Suppressor macrophage (primary cell): ENCODE measurements at regions not wholly inside any gene's neighbourhood (a gene's known extent, or its start where the extent isn't known, plus 50 kb on each side); places are given as distances from the start of the nearest gene placed in this dataset.

Experiments used
- DNase-seq, 4 experiments: peaks; one replicate each; pipeline ENCODE4 v3.0.0-alpha.2; 2020 to 2022

DNA sequence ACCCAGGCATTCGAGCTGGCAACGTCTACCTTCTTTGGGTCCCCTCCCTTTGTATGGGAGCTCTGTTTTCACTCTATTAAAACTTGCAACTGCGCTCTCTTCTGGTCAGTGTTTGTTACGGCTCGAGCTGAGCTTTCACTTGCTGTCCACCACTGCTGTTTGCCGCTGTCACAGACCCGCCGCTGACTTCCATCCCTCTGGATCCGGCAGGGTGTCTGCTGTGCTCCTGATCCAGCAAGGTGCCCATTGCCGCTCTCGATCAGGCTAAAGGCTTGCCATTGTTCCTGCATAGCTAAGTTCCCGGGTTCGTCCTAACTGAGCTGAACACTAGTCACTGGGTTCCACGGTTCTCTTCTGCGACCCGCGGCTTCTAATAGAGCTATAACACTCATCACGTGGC lies 183.5 kb upstream of the GALNTL6 start:
- no peak for DNase-seq

DNA sequence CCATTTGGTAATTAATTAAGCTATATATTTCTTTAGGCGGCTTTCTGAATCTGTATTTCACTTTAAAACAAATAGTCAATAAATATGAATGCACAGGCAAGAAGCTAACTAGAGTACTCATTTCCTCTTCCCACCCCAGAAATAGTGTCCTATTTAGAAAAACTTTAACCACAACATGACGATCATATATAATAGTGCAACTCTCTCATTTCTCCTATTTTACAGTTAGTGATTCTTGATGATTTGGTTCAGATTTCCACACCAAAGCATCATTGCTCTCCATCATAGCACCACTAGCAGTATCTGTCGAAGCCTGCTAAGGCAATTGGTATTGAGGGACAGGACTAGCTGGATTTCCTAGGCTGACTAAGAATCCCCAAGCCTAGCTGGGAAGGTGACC lies 184.0 kb upstream of the GALNTL6 start:
- peak in 2 of 4 experiments; percentile 18 to 37 for DNase-seq

DNA sequence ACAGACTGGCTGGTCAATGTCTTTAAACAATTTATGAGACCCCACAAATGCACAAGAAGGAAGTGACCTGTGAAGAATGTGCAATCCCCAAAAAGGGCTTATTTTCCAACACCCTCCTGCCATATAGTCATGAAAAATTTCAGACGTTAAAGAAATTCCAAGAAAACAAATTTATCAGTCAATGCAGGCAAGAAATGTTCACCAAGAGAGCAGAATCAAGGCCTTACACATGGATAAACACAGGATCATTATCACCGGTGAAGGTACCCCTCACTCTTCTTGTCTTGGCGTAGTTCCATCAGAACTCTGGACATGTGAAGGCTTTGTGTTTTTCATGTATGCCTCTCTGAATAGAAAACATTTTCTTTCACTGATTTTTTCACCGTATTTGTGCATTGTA lies 186.7 kb upstream of the GALNTL6 start:
- DNase-seq: no peak

DNA sequence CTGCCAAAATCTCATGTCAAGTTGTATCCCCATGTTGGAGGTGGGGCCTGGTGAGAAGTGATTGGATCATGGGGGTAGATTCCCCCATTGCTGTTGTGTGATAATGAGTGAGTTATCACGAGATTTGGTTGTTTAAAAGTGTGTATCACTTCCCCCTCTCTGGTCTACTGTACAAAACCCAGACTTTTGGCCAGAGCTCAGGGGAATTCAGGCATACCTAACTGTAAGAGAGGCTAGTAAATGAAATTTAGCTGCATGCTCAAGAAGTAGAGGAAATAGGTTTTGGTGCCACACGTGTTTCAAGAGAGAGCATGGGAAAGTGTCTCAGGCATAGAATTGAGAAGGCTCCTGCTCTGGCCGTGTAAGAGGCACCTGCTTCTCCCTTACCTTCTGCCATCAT lies 190.5 kb upstream of the GALNTL6 start:
- no peak for DNase-seq

DNA sequence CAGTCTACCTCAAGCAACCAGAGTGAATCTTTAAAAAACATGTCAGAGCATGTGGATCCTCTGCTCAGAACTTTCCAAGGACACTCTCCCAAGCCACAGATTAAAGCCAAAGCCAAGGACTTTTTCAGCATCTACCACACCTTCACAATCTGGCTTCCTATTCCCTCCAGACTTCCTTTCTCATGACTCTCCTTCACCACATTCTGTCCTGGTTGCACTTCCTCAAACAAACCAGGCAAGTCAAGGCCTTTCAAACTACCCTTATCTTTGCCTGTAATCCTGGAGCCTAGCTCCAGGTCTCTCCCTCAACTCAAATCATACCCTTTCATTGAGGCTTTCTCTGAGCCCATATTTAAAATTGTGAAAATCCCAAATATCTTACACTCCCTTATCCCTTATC lies 191.6 kb upstream of the GALNTL6 start:
- peak in 3 of 4 experiments; percentile 3 to 26 (median 11) for DNase-seq

DNA sequence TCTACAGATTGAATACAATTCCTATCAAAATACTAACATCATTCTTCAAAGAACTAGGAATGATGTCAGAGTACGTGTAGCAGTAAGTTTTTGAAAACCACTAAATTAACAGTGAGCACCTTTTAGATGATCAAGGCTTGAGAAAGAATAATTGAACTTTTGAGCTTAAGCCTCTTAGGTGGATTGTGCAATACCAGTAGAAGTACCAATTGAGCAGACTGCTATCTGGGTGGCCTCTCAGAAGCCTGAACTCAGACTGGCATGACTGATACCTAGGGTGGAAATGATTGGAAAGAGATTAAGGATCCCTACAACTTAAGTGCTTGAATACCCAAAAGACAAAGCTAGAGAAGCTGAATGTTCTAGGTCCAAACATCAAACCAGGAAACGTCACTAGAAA lies 200.3 kb upstream of the GALNTL6 start:
- DNase-seq: no peak

DNA sequence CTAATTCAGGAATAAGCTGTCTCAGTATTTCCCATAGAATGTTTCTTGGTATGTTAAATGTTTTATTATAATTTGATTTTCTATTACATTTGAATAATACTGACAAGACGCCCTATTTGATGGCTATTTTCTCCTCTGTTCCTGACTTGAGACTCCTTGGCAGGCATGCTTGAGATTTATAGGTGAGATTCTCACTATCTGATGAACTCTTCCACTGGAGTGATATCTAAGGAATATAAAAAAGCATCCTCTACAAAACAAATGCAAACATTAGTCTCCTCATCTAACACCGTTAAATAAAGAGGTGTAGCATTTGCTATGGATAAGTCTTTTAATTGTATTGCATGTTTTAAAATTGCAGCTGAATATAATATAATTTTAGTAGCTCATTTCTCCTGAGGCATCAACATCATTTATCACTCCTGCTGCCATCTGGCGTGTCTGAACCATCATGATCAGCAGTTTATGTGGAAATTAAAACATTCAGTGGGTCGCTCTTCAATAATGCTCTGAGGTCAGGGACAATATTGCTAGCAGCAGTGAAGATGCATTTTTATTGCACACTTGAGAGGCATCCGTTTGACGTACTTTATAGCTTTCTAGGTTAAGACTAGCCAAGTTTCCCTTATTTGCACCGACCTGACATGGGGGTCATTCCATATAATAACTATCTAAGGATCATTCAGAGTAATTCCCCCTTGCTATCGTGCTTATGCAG lies 210.4 kb upstream of the GALNTL6 start:
- no peak for DNase-seq

DNA sequence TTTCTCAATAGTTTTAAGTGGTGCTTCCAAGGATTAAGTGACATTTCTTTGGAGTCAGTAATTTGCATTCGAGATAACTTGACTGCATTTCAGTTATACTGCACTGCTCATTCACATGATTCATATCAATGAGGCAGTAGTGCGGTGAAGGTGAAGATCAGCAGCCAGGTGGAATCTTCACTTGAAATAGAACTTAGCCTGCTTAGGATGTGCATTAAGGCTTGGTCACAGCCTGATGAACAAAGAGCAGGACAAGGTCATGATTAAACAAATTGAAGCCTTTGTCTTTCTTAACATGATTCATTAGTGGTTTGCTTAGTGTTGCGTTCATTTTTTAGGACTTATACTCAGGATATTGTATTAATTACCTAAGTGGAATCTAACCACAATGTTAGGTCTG lies 212.1 kb upstream of the GALNTL6 start:
- DNase-seq: no peak

DNA sequence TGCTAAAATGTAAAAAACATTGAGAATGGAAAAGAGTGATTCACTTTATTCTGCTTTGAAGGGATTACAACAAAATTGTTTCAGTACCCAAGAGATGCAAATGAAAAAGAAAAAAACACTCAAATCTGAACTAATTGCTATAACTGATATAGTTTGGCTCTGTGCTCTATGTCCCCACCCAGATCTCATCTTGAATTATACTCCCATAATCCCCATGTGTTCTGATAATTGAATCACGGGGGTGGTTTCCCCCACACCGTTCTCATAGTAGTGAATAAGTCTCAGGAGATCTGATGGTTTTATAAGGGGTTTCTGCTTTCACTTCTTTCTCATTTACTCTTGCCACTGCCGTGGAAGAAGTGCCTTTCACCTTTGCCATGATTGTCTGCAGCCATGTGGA lies 213.6 kb upstream of the GALNTL6 start:
- DNase-seq: no peak

DNA sequence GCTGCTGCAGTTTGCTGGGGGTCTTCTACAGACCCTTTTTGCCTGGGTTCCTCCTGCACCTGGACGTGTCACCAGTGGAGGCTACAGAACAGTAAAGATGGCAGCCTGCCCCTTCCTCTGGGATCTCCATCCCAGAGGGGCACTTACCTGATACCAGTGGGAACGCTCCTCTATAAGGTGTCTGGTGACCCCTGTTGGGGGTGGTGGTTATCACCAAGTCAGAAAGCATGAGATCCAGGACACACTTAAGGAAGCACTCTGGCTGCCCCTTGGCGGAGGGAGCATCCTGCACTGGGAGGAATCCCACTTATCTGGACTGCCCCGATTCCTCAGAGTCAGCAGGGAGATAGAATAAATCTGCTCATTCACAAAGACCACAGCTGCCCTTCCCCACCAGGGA lies 218.9 kb upstream of the GALNTL6 start:
- peak in 1 of 4 experiments; percentile 1 for DNase-seq

DNA sequence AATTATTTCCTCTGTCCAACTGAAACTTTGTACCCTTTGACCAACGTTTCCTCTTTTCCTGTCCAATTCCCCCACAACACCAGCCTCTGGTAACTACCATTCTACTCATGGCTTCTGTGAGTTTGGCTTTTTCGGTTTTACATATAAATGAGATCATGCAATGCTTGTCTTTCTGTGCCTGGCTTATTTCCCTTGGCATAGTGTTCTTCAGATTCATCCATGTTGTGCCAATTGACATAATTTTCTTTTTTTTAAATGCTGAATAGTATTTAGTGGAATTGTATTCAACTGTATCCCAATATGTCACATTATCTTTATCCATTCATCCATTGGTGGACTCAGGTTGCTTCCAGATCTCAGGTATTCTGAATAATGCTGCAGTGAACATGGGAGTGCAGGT lies 222.5 kb upstream of the GALNTL6 start:
- no peak for DNase-seq

DNA sequence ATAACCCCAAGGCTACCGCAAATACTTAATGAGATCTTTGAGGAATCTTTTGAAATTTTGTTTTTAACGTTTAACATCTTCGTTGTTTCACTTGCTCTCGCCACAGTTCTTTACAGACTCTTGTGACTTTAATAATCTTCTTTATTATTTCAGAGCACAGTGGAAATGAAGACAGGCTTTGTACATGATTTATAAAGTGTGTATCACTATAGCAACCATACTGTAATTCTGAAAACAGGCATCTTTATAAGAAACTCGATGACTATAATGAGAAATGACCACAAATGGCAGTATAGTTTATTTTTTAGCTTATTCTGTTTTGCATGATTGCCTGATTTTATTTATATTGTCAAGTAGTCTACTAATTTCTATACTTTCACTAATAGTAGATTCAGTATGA lies 224.4 kb upstream of the GALNTL6 start:
- no peak for DNase-seq

DNA sequence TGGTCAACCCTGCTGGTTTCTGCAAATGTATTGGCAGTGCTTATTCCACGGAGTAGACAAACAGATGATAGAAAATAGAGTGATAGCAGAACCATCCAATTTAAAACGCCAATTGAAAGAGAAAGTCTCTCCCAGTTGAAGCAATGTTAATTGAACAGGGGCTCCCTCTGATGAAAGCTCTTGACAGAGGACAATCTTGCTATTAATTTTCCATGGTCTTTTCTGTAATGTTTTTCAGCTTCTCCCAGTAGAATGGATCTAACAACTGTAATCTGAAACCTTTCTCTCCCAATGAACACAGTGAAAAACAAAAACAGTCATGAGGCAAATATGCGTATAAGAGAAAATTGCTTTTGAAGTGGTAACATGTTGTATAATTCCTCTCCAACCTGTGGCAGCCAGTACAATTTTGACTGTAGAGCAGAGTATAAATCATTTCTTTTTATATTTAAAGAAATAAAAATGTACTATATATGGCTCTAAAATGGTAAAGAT lies 225.1 kb upstream of the GALNTL6 start:
- DNase-seq: no peak

DNA sequence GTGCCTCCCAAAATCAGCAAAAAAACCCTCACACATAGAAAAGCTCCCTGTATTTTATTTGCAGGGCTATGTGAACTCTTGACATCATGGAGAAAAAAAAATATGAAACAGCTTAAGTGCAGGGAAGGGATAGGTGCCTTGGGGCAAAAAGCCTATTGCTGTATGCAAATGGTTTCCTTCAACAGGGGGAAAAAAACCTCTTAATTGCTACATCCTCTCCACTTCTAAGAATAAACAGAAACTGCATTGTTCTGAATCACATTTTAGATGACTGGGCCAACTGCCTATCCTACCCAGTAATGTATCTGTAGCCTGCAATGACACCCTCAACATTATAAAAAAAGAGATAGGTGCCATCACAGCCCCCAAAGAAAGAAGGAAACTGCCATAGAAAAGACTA lies 229.4 kb upstream of the GALNTL6 start:
- no peak for DNase-seq

DNA sequence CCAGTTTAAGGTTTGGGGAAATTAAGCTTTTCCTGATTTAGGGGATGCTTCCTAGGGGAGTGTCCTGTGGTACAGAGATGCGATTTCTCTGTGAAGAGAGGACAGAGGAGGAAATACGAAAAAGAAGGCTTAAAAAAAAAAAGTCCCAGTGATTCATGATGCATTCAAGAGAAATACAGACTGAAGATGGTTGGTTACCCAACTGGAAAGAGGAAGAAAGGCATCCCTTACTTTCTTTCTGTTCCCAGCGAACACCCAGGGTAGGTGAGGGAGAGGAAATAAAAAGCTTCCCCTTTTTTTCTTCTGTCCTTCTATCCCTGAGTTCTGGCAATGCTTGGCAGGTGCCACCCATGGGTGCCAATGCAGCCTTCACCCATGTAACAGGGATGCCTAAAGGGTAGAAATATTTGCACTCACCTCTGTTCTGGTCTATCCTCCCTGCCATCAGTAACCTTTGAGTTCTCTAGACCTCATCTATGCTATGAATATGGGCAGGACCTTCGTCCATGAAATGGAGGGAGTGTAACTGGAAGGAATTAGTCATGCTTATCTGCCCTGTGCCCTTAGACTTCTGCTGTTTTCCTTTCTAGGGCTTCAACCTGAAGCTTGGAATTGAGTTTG lies 230.1 kb upstream of the GALNTL6 start:
- DNase-seq: no peak

DNA sequence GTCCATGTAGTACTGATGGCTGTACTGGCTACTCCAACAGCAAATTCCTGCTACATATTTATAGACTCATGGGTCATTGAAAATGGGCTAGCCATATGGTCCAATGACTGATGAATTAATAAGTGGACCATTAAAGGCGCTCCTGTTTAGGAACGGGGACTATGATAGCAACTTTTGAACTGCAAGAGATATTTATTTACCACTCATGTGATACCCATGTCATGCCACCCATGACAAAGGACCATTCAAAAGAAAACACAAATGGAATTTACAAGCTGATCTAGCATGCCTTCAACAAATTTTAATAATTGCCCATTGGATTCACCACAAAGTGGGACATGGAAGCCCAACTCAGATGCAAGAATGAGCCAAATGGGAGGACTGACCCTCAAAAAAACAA lies 240.0 kb upstream of the GALNTL6 start:
- DNase-seq: no peak

DNA sequence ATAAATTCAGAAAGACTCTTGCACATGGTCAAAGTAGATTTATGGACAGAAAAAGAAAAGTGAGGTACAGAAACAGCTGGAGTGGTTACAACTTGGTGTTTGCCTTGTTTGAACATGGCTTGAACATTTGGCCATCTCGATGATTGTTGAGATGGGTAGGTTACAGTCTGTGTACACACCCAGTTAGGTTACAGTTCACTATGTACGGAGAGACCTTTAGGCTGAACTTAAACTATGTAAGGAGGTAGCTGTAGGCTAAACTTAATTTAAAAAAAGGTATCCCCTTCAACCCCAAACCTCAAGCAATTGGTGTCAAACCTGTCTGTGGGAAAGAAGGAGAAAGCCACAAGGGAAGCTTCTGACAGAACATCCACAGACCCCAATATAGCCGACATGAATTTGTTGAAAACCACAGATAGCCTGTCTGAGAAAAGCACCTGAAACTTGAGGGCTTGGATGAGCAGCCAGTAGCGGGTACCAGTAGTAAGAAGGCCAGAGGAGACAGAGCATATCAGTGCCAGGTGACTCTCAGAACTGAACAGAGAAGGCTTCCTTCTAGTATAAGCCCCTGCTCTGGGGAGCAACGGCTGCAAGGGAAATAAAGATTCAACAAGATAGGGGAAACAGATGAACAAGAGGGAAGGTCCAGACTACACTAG lies 247.9 kb upstream of the GALNTL6 start:
- DNase-seq: no peak

DNA sequence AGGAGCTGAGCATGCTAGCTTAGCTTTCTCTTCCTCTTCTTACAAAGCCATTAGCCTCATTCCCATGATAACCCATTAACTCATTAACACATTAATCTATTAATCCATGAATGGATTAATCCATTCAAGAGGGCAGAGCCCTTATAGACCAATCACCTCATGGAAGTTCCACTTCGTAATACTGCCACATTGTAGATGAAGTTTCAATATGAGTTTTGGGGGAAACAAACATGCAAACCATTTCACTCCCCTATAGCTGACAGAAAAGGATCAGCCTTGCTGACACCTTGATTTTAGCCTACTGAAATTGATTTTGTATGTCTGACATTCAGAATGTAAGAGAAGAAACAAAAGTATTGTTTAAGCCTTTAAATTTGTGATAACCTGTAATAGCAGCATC lies 251.8 kb upstream of the GALNTL6 start:
- DNase-seq: no peak

DNA sequence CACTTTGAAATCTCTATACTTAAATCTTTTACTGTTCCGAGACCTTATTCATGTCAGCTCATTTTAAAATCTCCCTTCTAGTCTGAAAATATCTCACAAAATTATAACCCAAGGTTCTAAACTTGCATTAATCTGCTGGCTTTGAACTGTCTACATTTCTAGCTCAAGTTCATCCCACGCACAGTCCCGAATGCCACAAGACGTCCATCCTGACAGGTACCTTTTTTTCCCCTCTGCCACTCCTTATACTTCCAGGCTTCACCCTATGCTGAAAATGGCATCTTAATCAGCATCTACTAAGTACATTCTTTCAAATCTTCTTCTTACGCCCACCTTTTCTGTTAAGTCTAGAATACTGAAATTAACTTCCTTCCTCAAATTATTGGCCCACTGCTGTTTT lies 259.2 kb upstream of the GALNTL6 start:
- DNase-seq: no peak

DNA sequence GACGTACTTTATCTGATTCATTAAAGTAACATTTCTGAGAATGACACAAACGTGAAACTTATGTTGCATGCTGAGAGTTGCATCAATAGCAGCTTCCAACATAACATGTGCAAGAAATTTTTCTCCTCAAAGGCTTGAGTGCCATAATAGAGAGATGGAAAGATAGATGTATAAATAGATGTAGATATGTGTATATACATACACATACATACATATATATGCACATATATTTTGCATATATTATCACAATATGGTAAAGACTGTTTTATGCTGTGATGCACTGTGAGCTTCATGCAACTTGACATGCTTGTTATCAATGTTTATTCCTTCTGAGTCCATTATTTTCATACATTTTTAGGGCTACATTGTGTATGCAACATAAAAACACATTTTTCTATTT lies 270.6 kb upstream of the GALNTL6 start:
- DNase-seq: no peak

DNA sequence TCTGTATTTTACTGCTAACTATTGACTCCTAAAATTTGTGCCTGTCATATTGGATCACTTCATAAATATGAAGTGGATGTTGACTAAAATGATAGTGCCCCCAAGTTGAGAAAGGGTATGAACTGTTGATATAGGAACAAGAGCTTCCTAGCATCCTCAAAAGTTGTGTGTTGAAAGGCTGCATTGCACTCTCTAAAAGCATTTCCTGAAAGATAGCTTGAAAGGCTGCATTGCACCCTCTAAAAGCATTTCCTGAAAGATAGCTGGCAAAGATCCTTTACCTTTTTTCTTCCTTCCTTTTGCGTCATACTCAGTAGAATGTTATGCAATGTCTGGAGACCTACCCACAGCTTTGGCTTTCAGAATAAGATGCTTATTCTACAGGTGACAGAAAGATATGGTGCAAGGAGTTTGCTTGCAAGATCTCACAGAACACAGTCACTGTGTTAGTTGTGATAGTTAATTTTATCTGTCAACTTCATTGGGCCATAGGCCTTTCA lies 274.6 kb upstream of the GALNTL6 start:
- DNase-seq: no peak

DNA sequence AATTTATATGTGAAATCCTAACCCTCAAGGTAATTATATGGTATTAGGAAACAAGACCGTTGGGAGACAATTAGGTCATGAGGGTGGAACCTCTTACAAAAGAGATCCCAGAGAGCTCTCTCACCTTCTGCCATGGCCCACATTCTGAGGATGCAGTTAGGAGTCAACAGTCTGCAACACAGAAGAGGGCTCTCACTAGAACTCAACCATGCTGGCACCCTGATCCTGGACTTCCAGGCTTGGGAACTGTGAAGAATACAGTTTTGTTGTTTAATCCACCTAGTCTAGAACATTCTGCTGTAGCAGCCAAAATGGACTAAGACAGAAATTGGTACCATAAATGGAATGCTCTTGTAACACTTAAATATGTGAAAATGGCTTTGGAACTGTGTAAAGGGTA lies 278.8 kb upstream of the GALNTL6 start:
- no peak for DNase-seq

DNA sequence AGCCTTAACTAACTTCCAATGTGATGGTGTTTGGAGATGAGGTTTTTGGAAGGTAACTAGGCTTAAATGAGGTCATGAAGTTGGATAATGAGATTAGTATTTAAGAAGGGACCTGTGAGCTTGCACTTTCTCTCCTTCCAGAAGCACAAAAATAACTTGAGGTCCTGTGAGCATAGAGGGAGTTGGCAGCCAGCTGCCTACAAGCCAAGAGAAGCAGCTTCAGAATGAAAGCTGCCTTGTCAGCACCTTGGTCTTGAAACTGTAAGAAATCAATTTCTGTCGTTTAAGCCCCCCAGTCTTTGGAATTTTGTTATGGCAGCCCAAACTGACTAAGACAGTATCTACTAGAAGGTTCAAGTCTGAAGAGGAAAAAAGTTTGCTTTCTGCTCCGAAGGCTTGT lies 280.2 kb upstream of the GALNTL6 start:
- DNase-seq: no peak

DNA sequence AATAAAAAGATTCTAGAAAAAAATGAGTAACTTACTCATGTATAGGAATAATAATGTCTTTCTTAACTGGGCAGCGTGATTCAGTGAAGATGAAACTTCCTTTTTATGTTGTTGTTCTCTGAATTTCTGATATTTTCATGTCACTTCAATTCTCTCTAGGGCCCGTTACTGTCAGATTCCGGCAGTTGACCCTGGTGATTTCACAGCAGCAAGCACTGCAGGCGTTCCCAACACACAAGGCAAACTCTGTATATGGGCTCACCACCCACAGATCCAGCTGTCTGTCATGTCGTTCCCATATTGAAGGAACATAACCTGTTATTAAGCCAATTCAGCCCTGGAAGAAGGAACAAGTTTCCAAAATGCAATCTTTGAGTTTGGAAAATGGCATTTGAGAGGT lies 288.3 kb upstream of the GALNTL6 start:
- DNase-seq: no peak
